ENCODE measurements at regions not wholly inside any gene's neighbourhood (a gene's known extent, or its start where the extent isn't known, plus 50 kb on each side); places are given as distances from the start of the nearest gene placed in this dataset.

- TF ChIP-seq CTCF (IDR thresholded peaks at IDR 0.05), result no peak
- TF ChIP-seq SIN3A (IDR thresholded peaks at IDR 0.05; ENCODE audit: borderline replicate concordance, insufficient read depth, low read depth, low read length), result no peak
- no peak for TF ChIP-seq POLR2AphosphoS5 (IDR thresholded peaks at IDR 0.05; ENCODE audit: low read depth, low read length)
These were observed 1494.6 kb upstream of the DDX18 start for GRCh38 chr2:116319935-116320334.
